ENCODE measurements at regions not wholly inside any gene's neighbourhood (a gene's known extent, or its start where the extent isn't known, plus 50 kb on each side); places are given as distances from the start of the nearest gene placed in this dataset.

DNA sequence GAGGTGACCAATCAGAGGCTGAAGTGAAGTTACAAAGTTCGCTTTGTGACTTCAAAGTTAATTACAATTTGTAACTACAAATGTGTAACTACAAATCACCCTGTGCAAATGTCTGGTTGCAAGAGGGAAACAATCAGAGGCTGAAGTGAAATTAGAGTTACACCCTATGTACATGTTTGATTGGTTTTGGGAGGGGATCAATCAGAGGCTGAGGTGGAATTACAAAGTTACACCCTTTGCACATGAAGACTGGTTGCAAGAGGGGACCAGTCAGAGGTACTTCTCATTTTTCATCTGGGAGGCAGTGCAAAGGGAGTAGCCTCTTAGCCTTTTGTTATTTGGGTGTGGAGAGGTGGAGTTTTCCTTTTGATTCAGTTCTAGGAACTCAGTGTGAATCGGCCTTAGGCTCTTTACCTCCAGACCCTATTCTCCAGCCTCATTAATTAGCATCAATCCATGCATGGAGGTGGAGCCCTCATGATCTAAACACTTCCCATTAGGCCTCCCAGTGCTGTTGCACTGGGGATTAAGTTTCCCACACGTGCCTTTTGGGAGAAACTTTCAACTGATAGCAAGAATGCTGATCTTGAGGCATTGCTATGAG, 291.3 kb upstream of the MTNR1B start:
- H3K9me3 Mint-ChIP-seq (ENCODE audit: insufficient read depth): no peaks in the 10 kb centered on the region
- H3K36me3 Mint-ChIP-seq (ENCODE audit: low read depth): no peaks in the 10 kb centered on the region
- H3K4me1 Mint-ChIP-seq (ENCODE audit: low read depth): no peaks in the 10 kb centered on the region
- H3K27me3 Mint-ChIP-seq (ENCODE audit: low read depth): no peaks in the 10 kb centered on the region
- POLR2A ChIA-PET: no interaction called here
- DNase-seq (no peak), ATAC-seq (no peak)
- no peak overlapping the region for H3K27ac Mint-ChIP-seq
- no peak overlapping the region for H3K4me3 Mint-ChIP-seq
- CTCF ChIA-PET: no interaction called here

DNA sequence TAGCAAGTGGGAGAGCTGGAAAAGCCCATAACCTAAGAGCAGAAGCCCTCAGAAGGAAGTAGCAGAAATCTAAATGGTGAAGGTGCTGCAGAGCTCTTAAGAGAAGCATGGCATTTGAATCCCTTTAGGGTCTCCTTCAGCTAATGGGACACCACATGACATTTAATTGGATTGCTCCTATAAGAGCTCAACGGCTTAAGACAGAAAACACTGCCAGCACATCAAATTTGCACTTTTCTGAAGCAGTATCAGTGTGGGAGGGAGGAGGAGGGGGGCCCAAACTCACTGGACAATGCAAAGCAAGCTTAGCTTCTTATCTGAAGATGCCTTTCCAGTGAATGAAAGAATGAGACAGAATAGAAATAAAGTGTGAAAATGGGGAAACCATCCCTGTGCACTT, 287.9 kb upstream of the MTNR1B start:
- ATAC-seq: no peak
- Mint-ChIP-seq H3K4me3 (no peak overlapping the region), H3K27me3 (ENCODE audit: low read depth) (no peaks in the 10 kb centered on the region), H3K4me1 (ENCODE audit: low read depth) (no peaks in the 10 kb centered on the region), H3K36me3 (ENCODE audit: low read depth) (no peaks in the 10 kb centered on the region), H3K27ac (no peak overlapping the region), H3K9me3 (ENCODE audit: insufficient read depth) (no peaks in the 10 kb centered on the region)
- CTCF ChIA-PET: no interaction called here
- no peak for DNase-seq
- POLR2A ChIA-PET: no interaction called here

DNA sequence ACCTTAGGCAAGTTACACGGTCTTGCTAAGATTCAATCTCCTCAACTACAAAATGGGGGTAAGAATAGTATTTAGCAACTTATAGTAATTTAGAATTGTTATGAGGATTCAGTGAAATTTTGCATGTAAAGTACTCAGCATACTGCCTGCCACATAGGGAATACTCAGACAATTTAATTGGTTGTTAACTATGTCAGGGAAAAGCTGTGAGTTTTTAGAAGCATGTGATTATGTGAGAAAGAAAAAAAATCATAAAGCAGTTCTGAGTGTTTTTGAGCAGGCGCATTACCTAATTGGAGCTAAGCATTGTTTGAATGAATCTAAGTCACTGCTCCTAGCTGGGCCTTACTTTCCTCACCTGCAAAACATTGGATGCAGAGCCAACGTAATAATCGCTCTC, 287.3 kb upstream of the MTNR1B start:
- Mint-ChIP-seq H3K4me3 (no peak overlapping the region), H3K36me3 (ENCODE audit: low read depth) (no peaks in the 10 kb centered on the region), H3K27ac (no peak overlapping the region), H3K27me3 (ENCODE audit: low read depth) (no peaks in the 10 kb centered on the region), H3K4me1 (ENCODE audit: low read depth) (no peaks in the 10 kb centered on the region), H3K9me3 (ENCODE audit: insufficient read depth) (no peaks in the 10 kb centered on the region)
- no peak for DNase-seq
- ATAC-seq: no peak
- CTCF ChIA-PET: no interaction called here
- POLR2A ChIA-PET: no interaction called here

DNA sequence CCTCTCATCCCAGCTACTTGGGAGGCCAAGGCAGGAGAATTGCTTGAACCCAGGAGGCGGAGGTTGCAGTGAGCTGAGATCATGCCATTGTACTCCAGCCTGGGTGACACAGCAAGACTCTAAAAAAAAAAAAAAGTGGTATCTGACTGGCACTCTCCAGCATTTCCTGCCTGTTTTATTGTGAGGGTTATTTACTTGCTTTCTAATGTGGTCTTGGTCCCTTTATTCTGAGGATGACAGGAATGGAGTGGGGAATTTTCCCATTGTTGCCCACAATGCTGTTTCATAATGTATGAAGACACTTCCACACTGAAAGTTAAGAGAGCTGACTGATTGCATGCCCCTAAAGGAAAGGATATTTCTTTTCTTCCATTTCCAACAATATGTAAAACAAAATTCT, 286.5 kb upstream of the MTNR1B start:
- H3K36me3 Mint-ChIP-seq (ENCODE audit: low read depth): no peaks in the 10 kb centered on the region
- H3K4me3 Mint-ChIP-seq: no peak overlapping the region
- H3K4me1 Mint-ChIP-seq (ENCODE audit: low read depth): no peaks in the 10 kb centered on the region
- no peaks in the 10 kb centered on the region for H3K9me3 Mint-ChIP-seq (ENCODE audit: insufficient read depth)
- ChIA-PET POLR2A (no interaction called here), CTCF (no interaction called here)
- ATAC-seq (no peak), DNase-seq (no peak)
- no peak overlapping the region for H3K27ac Mint-ChIP-seq
- H3K27me3 Mint-ChIP-seq (ENCODE audit: low read depth): no peaks in the 10 kb centered on the region

DNA sequence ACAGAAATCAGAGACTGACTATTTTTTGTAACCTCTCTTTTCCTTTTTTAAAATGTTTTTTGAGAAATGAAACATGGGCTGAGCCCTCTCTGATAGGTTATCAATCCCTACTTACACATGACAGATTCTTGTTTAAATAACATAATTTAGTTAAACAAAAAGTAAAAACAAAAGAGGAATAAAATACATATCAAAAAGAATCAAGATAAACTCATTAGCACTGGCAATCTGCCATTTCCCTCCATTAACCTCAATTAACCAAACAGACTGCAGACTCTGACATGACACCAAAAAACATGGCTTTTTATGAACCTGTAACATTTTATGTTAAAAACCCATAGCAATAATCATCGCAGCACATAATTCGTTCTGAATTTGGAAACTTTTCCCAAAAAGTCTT, 284.4 kb upstream of the MTNR1B start:
- no peak overlapping the region for H3K4me3 Mint-ChIP-seq
- no peaks in the 10 kb centered on the region for H3K27me3 Mint-ChIP-seq (ENCODE audit: low read depth)
- ATAC-seq (no peak), DNase-seq (no peak)
- no peaks in the 10 kb centered on the region for H3K9me3 Mint-ChIP-seq (ENCODE audit: insufficient read depth)
- no peak overlapping the region for H3K27ac Mint-ChIP-seq
- POLR2A ChIA-PET: no interaction called here
- CTCF ChIA-PET: no interaction called here
- no peaks in the 10 kb centered on the region for H3K36me3 Mint-ChIP-seq (ENCODE audit: low read depth)
- H3K4me1 Mint-ChIP-seq (ENCODE audit: low read depth): no peaks in the 10 kb centered on the region

DNA sequence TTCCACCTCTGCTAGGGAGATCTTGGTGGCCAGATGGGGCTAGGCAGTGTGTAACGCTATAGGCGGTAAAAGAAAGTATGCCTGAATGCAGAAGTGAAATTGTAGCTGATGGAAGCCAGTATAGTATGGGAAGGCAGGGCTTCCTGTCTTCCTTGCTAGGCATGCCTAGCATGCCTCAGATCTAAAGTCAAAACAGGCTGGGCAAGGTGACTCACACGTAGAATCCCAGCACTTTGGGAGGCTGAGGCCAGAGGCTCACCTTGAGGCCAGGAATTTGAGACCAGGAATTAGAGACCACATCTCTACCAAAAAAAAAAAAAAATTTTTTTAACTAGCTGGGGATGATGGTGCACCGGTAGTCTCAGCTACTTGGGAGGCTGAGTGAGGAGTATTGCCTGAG, 281.7 kb upstream of the MTNR1B start:
- DNase-seq (no peak), ATAC-seq (no peak)
- Mint-ChIP-seq H3K27me3 (ENCODE audit: low read depth) (no peaks in the 10 kb centered on the region), H3K36me3 (ENCODE audit: low read depth) (no peaks in the 10 kb centered on the region), H3K4me1 (ENCODE audit: low read depth) (no peaks in the 10 kb centered on the region), H3K4me3 (no peak overlapping the region), H3K9me3 (ENCODE audit: insufficient read depth) (no peaks in the 10 kb centered on the region), H3K27ac (no peak overlapping the region)
- ChIA-PET CTCF (no interaction called here), POLR2A (no interaction called here)

DNA sequence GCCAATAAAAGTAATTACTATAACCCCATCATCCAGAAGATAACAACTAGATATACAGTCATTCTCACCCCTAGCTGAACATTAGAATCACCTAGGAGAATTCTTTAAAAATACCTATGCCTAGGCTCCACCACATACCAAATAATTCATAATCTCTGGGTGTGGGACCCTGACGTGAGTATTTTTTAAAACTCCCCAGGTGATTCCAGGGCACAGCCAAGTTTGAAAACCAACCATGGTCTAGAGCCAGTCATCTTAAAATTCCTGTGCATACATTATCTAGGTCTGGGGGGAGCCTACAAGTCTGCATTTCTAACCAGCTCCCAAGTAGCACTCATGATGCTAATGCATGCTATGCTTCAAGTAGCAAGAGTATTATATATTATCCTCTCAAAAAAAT, 281.0 kb upstream of the MTNR1B start:
- Mint-ChIP-seq H3K4me1 (ENCODE audit: low read depth) (no peaks in the 10 kb centered on the region), H3K36me3 (ENCODE audit: low read depth) (no peaks in the 10 kb centered on the region), H3K27ac (no peak overlapping the region), H3K9me3 (ENCODE audit: insufficient read depth) (no peaks in the 10 kb centered on the region), H3K4me3 (no peak overlapping the region), H3K27me3 (ENCODE audit: low read depth) (no peaks in the 10 kb centered on the region)
- DNase-seq: no peak
- POLR2A ChIA-PET: no interaction called here
- CTCF ChIA-PET: interaction anchor here (0.9 kb wide), 1 partner anchor 30 kb away, joined by 3 read pairs; no protein-coding TSS in a partner anchor
- ATAC-seq: no peak

DNA sequence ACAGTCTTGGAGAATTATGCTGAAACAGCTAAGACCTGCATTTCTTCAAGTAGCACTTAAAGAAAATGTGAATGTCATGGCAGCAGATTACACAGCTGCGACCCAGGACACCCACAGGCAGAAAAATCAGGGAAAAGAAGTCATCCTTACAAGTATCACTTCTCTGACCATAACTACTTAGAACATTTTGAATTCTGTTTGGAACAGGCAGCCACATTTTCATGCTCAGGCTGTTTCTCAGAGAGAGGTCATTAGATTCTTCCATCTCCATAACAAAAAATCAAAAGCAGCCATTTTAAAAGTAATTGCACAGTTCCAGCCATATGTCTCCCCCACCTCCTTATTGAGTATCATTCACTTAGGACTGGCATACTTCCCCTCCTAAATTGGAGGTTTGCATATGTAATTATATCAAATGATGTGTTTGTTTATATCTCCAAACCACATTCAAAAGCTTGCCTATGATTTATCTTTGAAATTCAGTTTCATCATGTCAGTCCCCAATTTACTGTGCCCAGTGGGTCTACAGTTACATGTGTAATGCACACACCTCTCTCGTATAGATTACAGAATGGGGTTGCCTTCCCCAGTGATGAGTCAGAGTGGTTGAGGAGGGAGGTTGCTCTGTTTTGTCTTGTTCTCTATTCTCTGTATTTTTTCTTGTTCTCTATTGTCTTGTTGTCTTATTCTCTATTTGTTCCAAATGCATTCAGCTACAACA, 276.5 kb upstream of the MTNR1B start:
- no peaks in the 10 kb centered on the region for H3K4me1 Mint-ChIP-seq (ENCODE audit: low read depth)
- CTCF ChIA-PET: no interaction called here
- H3K36me3 Mint-ChIP-seq (ENCODE audit: low read depth): no peaks in the 10 kb centered on the region
- H3K9me3 Mint-ChIP-seq (ENCODE audit: insufficient read depth): no peaks in the 10 kb centered on the region
- H3K27me3 Mint-ChIP-seq (ENCODE audit: low read depth): no peaks in the 10 kb centered on the region
- ATAC-seq (no peak), DNase-seq (no peak)
- POLR2A ChIA-PET: no interaction called here
- H3K4me3 Mint-ChIP-seq: no peak overlapping the region
- no peak overlapping the region for H3K27ac Mint-ChIP-seq

DNA sequence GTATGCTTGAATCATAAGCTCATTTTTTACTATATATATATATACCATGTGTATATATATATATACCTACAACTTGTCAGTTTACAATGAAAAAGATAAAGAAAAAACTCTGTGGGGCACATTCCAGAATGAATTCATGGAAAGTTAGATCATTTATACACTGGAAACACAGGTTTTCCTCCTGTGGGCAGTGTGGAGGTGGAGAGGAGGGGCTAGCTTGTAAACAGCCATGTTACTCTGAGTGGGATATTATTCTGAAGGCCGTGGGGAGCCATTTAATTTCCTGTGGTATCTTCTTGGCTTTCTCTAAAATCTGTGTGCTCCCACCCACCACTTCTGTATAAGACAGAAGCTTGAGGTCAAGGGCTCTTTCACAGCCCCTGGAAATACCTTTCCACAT, 273.4 kb upstream of the MTNR1B start:
- no peaks in the 10 kb centered on the region for H3K9me3 Mint-ChIP-seq (ENCODE audit: insufficient read depth)
- no peak for DNase-seq
- H3K4me1 Mint-ChIP-seq (ENCODE audit: low read depth): no peaks in the 10 kb centered on the region
- H3K27me3 Mint-ChIP-seq (ENCODE audit: low read depth): no peaks in the 10 kb centered on the region
- no peak for ATAC-seq
- H3K4me3 Mint-ChIP-seq: no peak overlapping the region
- H3K27ac Mint-ChIP-seq: no peak overlapping the region
- ChIA-PET POLR2A (no interaction called here), CTCF (no interaction called here)
- H3K36me3 Mint-ChIP-seq (ENCODE audit: low read depth): no peaks in the 10 kb centered on the region

DNA sequence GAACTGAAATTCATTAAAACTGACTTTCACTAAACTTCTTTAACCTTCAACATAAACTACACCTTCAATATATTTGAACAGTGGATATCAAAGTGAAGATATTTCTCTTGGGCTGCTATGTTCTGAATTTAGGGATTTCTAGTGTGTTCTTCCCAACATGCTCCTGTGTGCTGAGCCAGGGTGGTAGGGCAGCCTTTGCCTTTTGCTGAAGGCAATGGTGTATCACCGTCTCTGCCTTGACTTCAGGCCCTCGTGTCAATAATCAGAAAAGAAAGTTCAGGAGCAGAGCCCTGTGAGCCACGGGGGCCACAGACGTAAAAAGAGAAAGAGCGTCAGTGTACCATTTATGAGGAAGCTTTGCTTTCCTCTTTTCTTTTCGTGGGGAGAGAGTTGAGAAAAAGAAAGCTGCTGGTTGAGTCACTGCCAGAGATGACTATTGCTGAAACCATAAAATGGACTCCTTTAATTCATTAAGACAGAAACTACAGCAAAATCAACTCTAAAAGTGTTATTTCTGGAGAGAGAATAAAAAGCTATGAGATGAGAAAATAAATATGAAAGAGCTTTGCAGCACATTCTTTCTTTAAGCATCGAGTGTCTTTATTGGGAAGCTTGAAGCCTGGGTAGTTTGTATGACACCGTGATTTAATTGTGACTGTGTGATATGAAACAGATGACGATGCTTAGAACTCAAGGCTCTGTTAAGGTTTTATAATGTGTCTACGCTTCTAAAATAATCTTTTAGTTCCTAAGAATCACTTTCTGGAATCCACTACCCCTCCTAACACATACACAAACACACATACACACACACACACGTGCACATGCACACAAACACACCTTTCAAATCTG, 271.8 kb upstream of the MTNR1B start:
- Mint-ChIP-seq H3K4me3 (no peak overlapping the region), H3K9me3 (ENCODE audit: insufficient read depth) (no peaks in the 10 kb centered on the region), H3K36me3 (ENCODE audit: low read depth) (no peaks in the 10 kb centered on the region), H3K27me3 (ENCODE audit: low read depth) (no peaks in the 10 kb centered on the region), H3K27ac (no peak overlapping the region), H3K4me1 (ENCODE audit: low read depth) (no peaks in the 10 kb centered on the region)
- ATAC-seq (no peak), DNase-seq (no peak)
- ChIA-PET CTCF (no interaction called here), POLR2A (no interaction called here)

DNA sequence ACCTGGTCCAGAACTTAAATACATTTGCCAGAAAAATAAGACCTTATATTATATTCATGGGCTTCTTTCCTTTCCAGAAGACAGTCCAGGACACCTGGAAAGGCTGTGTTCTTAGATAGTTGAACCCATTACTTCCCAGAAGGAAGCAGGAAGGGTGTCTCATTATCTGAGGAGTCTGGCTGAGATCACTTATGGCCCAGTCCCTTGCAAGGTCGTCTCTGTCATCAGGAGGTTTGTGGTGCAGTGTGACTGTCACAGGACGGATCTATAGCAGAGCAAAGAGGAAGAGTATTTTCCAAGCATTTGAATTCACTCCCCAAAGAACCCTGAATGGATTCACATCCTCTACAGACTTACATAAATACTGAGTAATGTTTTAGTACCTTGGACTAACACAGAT, 270.7 kb upstream of the MTNR1B start:
- H3K27ac Mint-ChIP-seq: no peak overlapping the region
- no peaks in the 10 kb centered on the region for H3K4me1 Mint-ChIP-seq (ENCODE audit: low read depth)
- CTCF ChIA-PET: no interaction called here
- POLR2A ChIA-PET: no interaction called here
- no peak for DNase-seq
- no peak overlapping the region for H3K4me3 Mint-ChIP-seq
- H3K27me3 Mint-ChIP-seq (ENCODE audit: low read depth): no peaks in the 10 kb centered on the region
- no peaks in the 10 kb centered on the region for H3K36me3 Mint-ChIP-seq (ENCODE audit: low read depth)
- ATAC-seq: no peak
- H3K9me3 Mint-ChIP-seq (ENCODE audit: insufficient read depth): no peaks in the 10 kb centered on the region

DNA sequence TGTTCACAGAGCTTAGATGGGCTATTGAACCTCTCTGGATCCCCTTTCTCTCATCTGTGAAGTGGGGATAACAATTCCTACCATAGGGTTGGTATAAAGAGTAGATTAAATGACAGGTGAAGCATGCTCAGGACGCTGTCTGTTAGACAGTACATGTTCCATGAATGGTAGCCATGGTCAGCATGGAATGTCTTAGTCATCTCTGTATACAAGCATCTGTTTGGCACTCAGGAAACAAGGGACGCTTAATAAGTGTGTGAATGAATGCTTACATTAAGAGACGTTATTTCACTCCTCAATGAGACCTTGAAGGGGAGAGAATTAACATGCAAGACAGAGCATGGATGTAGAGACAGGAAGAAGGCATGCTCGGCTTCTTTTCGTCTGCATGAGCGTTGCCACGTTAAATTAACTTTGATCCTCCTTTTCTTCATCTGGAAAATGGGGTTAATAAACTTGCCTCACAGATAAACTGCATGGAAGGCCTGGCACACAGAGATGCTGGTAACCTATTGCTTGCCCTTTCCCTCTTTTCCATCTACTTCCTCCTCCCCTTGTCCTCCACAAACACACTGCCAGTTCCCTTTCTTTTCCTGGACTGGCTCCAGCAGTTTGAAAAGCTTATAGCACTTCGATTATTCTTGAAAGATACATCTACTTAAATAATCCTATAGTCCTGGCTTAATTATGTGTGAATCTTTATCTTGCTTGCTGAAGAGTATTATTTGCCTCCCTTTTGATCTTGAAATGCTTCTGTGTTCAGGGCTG, 267.2 kb upstream of the MTNR1B start:
- CTCF ChIA-PET: no interaction called here
- no peak overlapping the region for H3K27ac Mint-ChIP-seq

More for the DNA sequence above, 267.2 kb upstream of the MTNR1B start:
- POLR2A ChIA-PET: no interaction called here
- Mint-ChIP-seq H3K4me3 (no peak overlapping the region), H3K9me3 (ENCODE audit: insufficient read depth) (peaks cover 11% of the 10 kb centered on the region), H3K36me3 (ENCODE audit: low read depth) (no peaks in the 10 kb centered on the region), H3K4me1 (ENCODE audit: low read depth) (no peaks in the 10 kb centered on the region), H3K27me3 (ENCODE audit: low read depth) (no peaks in the 10 kb centered on the region)
- DNase-seq (no peak), ATAC-seq (no peak)

Data from activated CD8-positive, alpha-beta T cell treated with anti-CD3 and anti-CD28 coated beads, Interleukin-2, amount 10 ng/mL, durations not matched to agents 7 days and 5 days (primary cell).